ENCODE measurements at regions not wholly inside any gene's neighbourhood (a gene's known extent, or its start where the extent isn't known, plus 50 kb on each side); places are given as distances from the start of the nearest gene placed in this dataset.

DNA sequence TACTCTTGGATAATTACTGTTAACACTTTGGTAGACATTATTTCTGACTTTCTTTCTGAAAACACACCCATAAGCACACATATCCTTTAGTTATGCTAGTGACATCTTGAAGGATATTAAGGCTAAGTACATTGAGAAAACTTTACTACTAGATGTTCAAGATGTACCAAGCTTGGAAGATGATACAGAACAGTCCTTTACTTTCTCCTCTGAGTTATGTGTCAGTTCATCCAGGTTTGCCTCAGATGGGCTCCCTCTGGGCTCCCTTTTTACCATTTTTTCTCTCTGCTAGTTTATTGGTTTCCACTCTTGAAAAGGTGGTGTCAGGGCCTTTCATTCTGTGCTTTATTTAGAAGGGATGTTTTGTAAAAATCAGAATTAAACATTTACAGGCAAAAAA, 172.3 kb downstream of the S1PR1 start:
- TF ChIP-seq, protein P1, sequence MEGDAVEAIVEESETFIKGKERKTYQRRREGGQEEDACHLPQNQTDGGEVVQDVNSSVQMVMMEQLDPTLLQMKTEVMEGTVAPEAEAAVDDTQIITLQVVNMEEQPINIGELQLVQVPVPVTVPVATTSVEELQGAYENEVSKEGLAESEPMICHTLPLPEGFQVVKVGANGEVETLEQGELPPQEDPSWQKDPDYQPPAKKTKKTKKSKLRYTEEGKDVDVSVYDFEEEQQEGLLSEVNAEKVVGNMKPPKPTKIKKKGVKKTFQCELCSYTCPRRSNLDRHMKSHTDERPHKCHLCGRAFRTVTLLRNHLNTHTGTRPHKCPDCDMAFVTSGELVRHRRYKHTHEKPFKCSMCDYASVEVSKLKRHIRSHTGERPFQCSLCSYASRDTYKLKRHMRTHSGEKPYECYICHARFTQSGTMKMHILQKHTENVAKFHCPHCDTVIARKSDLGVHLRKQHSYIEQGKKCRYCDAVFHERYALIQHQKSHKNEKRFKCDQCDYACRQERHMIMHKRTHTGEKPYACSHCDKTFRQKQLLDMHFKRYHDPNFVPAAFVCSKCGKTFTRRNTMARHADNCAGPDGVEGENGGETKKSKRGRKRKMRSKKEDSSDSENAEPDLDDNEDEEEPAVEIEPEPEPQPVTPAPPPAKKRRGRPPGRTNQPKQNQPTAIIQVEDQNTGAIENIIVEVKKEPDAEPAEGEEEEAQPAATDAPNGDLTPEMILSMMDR (IDR thresholded peaks at IDR 0.05; ENCODE audit: low read depth, low read length, poor library complexity, severe bottlenecking) = no peak
- no peak for TF ChIP-seq EZH2phosphoT487 (IDR thresholded peaks at IDR 0.05; ENCODE audit: borderline replicate concordance, low read length)

Data from DOHH2 (cell line).